ENCODE measurements at regions not wholly inside any gene's neighbourhood (a gene's known extent, or its start where the extent isn't known, plus 50 kb on each side); places are given as distances from the start of the nearest gene placed in this dataset.

- TF ChIP-seq POLR2A (IDR thresholded peaks at IDR 0.05) (no peak), CTCF (IDR thresholded peaks at IDR 0.05) (no peak), EP300 (IDR thresholded peaks at IDR 0.05) (no peak)
Measured at GRCh38 chr11:115654792-115655191, 150.6 kb upstream of the CADM1 start.
